GM04504 (cell line): ENCODE measurements at regions not wholly inside any gene's neighbourhood (a gene's known extent, or its start where the extent isn't known, plus 50 kb on each side); places are given as distances from the start of the nearest gene placed in this dataset.

Source experiments
- DNase-seq: peaks from one replicate; pipeline ENCODE4 v3.0.0-alpha.2; 2012; ENCODE audit warnings: low read depth

DNA sequence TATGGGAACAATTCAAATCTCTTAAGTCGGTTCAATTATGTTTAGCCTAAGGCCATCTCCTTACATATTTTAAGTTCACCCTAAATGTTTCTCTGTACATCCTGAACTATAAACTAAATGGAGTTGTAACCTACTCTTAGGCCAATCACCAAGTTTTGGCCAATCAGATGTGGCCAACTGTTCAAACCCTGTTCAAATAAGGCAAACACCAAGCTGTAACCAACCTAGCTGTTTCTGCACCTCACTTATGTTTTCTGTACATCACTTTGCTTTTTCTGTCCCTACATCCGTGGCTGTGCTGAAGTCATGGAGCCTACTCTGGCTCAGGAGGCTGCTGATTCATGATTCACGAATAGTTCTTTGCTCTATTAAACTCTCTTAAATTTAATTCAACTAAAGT is 165.3 kb downstream of the GASK1B start:
- DNase-seq: no peak

DNA sequence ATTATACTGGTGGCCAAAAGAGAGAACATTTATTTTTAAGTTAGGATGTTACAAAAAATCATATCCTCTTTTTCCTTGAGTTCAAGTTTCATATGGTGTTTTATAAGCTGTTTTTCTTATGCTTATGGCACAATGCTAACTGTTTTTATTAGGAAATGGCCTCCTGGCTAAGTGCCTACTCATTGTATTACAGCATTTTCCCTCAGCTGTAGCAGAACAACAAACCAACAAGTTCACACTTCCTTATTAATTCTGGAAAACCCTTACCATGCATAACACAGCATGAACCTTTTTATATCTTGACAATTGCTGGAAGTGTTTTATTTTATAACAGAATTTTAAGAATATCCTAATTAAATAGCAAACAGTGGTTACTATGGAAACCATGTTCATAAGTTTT is 165.8 kb downstream of the GASK1B start:
- no peak for DNase-seq

GRCh38 chr4:158005021-158005420 is 167.8 kb downstream of the GASK1B start:
- no peak for DNase-seq

GRCh38 chr4:158004101-158004500 is 168.7 kb downstream of the GASK1B start:
- no peak for DNase-seq

- no peak for DNase-seq
These were observed 169.6 kb downstream of the GASK1B start for GRCh38 chr4:158003212-158003611.

- DNase-seq: no peak
These were observed 170.7 kb downstream of the GASK1B start for GRCh38 chr4:158002173-158002572.

DNA sequence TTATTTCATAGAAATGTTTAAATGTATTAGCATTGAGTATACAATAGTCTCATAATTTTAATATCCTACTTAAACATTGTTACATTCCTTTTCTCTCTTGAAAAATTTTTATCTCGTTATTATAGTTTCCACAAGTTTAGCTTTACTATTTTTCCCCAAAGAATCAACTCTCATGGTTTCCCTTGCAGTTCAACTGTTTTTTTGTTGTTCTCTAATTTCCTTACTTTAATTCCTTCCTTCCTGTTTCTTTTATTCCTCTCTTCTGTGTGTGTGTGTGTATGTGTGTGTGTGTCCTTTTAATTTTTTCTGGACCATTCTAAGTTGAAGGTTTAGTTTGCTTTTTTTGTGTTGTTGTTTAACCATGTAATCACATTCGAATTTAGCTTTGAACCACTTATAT is 171.1 kb downstream of the GASK1B start:
- no peak for DNase-seq

DNA sequence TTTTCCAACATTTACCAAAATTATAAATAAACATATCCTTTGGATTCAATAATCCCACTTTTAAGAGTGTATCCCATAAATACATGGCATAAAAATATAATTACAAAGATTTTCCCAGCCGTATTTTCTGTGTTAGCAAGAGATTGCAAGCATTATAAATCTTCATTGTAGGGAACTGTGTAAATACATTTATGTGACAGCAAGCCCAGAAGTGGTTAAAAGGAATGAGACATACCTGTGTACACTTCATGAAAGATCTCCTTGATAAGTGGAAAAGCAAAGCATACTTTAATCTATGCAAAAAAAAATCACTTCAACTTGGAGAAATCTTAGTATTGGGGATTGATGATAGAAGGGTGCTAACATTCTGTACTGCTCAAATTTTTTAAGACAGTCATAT is 173.1 kb downstream of the GASK1B start:
- no peak for DNase-seq

DNA sequence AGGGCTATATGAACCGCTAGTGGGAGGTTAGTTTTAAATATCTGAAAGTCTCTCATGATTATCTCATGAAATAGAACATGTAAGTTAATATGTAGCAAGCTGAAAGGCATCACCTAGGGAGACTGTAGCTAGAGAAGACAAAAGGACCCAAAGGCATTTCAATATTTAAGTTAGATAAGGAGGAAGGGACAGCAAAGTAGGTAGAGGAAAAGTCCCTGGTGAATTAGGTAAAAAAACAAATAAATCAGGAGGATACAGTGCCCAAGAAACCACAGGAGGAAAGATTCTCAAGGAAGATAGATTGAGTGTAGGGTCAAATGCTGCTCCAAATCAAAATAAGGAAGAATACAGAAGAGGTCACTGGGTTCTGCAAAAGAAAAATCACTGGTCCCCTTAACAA is 175.5 kb downstream of the GASK1B start:
- no peak for DNase-seq

DNA sequence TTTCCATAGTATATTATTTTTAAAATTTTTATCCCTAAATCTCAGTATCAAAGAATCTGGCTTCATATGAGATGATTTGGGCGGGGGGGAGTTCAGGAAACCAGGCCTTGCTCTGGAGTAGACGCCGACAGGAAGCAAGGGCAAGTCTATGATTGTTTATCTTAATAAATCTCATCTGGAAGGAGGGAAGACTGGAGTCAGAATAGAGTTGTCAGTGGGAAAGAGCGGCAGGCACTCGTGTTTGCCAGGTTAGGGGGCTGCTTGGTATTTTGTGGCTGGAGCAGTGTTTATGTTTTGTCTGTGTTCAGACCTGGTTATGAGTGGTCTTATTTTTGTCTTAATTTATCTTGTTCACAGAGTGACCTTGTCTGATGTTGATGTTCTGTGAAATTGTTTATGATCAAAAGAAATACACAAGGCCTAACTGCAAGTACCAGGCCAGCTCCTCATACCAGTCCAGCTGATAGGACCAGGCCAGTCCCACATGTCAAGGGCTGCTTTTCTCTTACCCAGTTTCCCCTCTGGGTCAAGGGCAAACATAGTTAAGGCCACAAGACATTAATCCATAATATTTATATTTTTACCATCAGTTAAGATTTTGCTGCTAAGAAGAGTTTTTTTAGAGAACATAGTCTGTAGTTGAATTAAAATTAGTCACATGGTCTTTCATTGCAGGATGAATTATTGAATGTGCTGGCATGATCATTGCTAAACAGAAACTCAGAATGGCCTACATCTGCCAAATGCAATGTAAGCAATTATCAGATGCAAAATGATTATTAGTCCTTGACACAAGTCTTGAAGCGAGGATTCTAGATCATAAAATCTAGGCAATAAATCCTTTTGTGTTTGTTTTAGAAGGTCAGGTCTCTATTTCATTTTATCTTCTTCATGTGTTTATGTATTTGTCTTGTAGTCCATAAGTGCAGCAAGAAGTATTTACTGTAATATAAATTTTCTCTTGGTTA is 176.5 kb downstream of the GASK1B start:
- DNase-seq: no peak

DNA sequence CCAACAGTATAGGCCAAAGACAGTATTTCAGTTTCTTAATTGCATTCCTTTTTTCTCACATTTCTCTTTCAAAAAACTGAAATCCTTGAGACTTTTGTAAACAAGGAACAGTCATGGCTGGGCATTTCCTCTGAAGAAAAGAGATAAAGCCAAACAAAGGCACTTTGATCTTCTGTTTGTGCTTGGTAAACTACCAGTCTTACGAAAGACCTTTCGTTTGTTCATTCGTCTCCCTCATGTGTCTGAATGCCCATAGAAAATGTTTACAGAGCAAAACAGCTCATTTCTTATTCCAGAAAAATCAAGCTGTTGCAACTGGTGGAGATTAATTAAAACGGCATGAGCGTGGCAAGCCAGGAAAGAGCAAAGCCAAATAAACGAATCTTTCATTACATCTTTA is 178.0 kb downstream of the GASK1B start:
- no peak for DNase-seq

DNA sequence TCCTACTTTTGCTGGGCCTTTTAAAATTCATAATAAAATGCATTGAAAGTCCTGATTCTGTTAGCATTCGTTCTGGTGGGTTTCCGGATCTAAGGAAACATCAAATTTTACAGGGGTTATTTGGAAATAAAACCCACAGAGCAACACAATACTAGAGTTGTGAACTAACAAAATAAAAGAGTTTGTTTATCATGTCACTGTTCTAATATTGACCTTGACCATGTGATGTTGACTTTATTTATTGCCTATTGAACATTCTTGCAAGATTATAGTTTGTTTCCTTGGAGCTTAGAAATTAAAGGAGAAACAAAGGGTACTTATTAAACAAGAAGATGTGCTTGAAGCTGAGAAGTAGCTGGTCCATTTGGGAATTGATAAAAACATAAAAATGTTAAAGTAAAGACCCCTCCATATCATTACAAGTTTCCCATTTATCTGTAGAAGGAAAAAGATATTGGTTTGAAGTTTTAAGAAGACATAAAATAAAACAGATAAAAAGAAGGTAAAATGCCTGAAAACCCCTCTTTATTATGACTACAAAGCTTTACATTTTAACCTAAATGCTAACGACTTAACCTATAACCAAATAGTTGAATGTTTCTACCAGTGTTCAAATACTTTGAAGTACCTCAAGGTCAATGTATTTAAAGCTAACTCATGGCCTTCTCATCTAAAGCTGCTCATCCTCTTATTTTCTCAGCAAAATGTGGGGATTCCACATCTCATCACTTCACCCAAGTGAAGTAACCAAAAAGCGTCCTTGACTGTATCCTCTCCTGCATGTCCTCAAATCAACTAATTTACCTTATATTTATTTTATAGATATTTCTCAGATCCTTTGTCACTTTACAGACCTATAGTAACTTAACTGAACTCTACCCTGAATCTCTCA is 179.6 kb downstream of the GASK1B start:
- DNase-seq: no peak

DNA sequence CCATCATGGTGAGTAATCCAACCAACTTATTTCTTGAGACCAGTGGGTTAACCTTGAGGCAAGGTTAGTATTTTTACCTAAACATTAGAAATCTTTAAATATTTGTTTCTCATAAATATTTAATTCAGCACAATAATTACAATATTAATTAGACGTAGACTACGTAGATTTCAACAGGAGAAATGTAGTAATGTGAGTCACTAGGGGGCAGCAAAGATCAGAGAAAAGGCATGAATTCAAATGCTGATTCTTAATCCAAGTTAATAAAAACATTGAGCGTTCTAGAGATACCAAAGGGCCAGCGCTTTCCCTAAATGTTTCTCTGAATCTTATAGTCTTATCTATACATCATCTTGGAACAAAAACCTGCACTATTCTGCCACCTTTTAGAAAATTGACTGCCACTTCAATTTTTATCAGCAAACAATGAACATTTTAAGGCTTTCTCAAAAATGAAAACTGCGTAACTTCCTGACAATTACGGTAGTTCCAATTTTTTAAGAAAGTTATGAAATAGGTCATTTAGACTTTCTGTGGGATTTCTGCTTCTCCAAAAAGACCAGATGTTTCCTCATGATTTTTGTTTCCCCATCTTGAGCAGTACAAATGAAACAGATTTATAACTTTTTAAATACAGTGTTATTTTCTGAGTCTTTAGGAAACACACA is 180.7 kb downstream of the GASK1B start:
- peak; percentile 55 for DNase-seq

DNA sequence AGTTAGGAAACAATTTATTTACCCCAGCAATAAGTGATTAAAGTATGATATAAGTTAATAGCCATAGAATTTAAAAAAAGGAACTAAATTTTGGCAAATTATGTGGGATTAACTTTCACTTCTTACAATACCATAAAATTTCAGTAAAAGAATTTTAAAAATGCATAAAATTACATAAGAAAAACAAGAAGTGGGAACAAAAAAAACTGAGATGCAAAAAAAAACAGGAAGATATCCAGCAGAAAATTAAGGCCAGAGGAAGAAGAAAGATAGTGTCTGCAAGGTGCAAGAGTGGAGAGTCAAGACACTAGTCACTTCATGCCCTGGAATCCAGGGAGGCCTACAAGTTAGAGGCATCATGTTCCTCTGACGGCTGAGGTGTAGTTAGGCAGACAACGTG is 184.2 kb downstream of the GASK1B start:
- no peak for DNase-seq

DNA sequence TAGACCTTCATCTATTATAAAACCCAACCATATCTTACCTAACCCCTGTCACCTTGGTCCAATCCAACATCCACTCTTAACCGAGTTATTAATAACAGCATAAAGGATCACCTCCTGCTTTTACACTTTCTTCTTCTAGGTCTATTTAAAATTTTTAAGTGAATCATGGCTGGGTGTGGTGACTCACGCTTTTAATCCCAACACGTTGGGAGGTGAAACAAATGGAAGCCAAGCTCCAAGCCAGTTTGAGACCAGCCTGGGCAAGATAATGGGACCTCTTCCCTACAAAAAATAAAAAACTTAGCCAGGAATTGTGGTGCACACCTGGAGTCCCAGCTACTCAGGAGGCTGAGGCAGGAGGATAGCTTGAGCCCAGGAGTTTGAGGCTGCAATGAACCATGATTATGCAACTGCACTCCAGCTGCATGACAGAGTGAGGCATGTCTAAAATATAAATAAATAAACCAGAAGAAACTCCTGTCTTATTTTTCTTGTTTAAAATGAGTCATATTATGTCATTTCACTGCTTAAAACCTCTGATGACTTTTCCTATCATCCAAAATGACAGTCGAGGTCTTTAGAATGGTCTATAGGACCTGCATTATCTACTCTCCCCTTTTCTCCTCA is 188.4 kb downstream of the GASK1B start:
- no peak for DNase-seq

GRCh38 chr4:157983300-157983699 is 189.5 kb downstream of the GASK1B start:
- DNase-seq: no peak

GRCh38 chr4:157980158-157980557 is 192.7 kb downstream of the GASK1B start:
- DNase-seq: no peak

- DNase-seq: peak; percentile 27
These were observed 194.0 kb downstream of the GASK1B start for GRCh38 chr4:157978680-157979361.

DNA sequence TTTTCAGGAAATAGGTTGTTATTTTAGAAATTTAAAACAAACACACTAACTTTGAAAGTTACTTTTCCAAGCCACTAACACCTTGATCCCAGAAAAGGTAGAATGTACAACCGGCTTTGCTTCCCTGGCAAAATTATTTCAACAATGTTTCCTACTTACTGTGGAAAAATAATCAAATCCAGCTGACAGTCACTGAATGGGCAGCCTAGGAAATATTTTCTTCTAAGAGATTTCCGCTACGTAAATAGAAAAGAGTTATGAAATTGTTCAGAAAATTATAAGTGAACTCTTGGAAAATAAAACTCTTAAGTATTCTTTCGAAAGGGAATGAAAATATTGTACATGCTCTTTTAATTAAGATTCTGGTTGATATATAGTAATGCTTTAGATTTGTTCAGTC is 195.7 kb downstream of the GASK1B start:
- no peak for DNase-seq

DNA sequence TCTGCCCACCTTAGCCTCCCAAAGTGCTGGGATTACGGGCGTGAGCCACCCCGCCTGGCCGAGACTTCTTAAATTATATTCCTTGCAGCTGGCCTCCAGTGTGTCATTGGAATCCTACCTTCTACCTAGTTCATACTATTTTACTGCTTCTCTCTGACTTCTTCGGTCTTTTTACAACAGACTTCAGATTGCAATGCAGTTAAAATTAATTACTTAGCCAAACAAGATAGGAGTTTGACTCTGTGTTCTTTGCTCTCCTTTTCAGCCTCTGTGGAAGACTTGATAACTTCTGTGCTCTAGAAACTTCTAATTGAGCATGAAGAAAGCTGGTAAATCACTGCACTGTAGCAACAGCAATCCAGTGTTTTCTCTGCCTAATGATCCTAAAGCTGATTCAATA is 199.5 kb downstream of the GASK1B start:
- no peak for DNase-seq

DNA sequence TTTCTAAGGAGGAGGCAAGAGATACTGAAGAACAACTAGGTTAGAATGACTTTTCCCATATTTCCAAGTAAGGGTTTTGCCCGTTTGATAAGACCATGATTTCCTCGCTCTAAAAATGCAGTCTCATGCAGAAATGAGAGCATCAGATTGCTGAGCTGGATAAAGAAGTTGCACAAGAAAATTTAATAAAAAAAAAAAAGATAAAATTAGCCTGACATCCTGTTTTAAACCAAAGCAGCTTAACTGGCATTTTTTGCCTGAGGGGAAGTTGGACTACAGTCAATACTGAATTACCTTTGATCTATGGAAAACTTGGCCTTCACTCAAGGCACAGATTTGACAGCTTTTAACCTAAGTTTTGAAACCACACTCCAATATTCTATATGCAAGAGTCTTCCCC is 208.4 kb downstream of the GASK1B start:
- no peak for DNase-seq
